ENCODE measurements at regions not wholly inside any gene's neighbourhood (a gene's known extent, or its start where the extent isn't known, plus 50 kb on each side); places are given as distances from the start of the nearest gene placed in this dataset.

- DNase-seq = no peak
- Histone ChIP-seq H3K4me1 (no peaks in the 10 kb centered on the region), H3K4me3 (no peak overlapping the region), H3K36me3 (no peaks in the 10 kb centered on the region), H3K27me3 (no peaks in the 10 kb centered on the region), H3K27ac (no peak overlapping the region), H3K9me3 (no peaks in the 10 kb centered on the region)
- no peak for ATAC-seq
- TF ChIP-seq POLR2A (IDR thresholded peaks at IDR 0.05) (no peak), CTCF (IDR thresholded peaks at IDR 0.05) (no peak)
- intact Hi-C loops (cut with DNase I) = no loop called here
- WGBS (ENCODE audit: insufficient coverage, low coverage, low lambda C conversion rate, missing lambda C conversion rate) = 46% methylated on average over 4 of the region's 10 CpGs
These were observed 146.5 kb upstream of the ARGLU1 start for GRCh38 chr13:106714271-106714982.

GRCh38 chr13:106712381-106712780 lies 144.4 kb upstream of the ARGLU1 start:
- 43% methylated on average over 7 of the region's 10 CpGs for WGBS (ENCODE audit: insufficient coverage, low coverage, low lambda C conversion rate, missing lambda C conversion rate)
- DNase-seq (no peak), ATAC-seq (no peak)
- H3K9me3 ChIP-seq = no peaks in the 10 kb centered on the region
- no peak overlapping the region for H3K4me3 ChIP-seq
- intact Hi-C loops (cut with DNase I) = no loop called here
- no peak overlapping the region for H3K27ac ChIP-seq
- no peaks in the 10 kb centered on the region for H3K4me1 ChIP-seq
- no peak for TF ChIP-seq POLR2A (IDR thresholded peaks at IDR 0.05)
- TF ChIP-seq CTCF (IDR thresholded peaks at IDR 0.05) = no peak
- H3K36me3 ChIP-seq = no peaks in the 10 kb centered on the region
- H3K27me3 ChIP-seq = no peaks in the 10 kb centered on the region

- Histone ChIP-seq H3K4me1 (no peaks in the 10 kb centered on the region), H3K27me3 (no peaks in the 10 kb centered on the region), H3K9me3 (no peaks in the 10 kb centered on the region), H3K4me3 (no peak overlapping the region), H3K27ac (peak overlapping the region in 2 of 3 donors; percentile 13 to 21), H3K36me3 (no peaks in the 10 kb centered on the region)
- TF ChIP-seq CTCF (IDR thresholded peaks at IDR 0.05) (no peak), POLR2A (IDR thresholded peaks at IDR 0.05) (no peak)
- WGBS (ENCODE audit: insufficient coverage, low coverage, low lambda C conversion rate, missing lambda C conversion rate) = 50% methylated on average over 7 of the region's 7 CpGs
- peak in 3 of 4 donors; percentile 32 to 62 (median 50) for ATAC-seq
- intact Hi-C loops (cut with DNase I) = no loop called here
- DNase-seq = no peak
These were observed 142.3 kb upstream of the ARGLU1 start for GRCh38 chr13:106710266-106710665.

GRCh38 chr13:106709522-106709921 lies 141.6 kb upstream of the ARGLU1 start:
- no peaks in the 10 kb centered on the region for H3K27me3 ChIP-seq
- intact Hi-C loops (cut with DNase I) = no loop called here
- no peaks in the 10 kb centered on the region for H3K4me1 ChIP-seq
- peak in 3 of 4 donors; percentile 33 to 56 (median 33) for ATAC-seq
- no peaks in the 10 kb centered on the region for H3K36me3 ChIP-seq
- no peaks in the 10 kb centered on the region for H3K9me3 ChIP-seq
- H3K4me3 ChIP-seq = no peak overlapping the region
- H3K27ac ChIP-seq = no peak overlapping the region
- no peak for TF ChIP-seq POLR2A (IDR thresholded peaks at IDR 0.05)
- TF ChIP-seq CTCF (IDR thresholded peaks at IDR 0.05) = no peak
- no peak for DNase-seq
- WGBS (ENCODE audit: insufficient coverage, low coverage, low lambda C conversion rate, missing lambda C conversion rate) = 33% methylated on average over 2 of the region's 3 CpGs
